ENCODE measurements at regions not wholly inside any gene's neighbourhood (a gene's known extent, or its start where the extent isn't known, plus 50 kb on each side); places are given as distances from the start of the nearest gene placed in this dataset.

GRCh38 chr15:39273717-39274411 lies 307.0 kb upstream of the THBS1 start (continued):
- TF ChIP-seq, protein P1, sequence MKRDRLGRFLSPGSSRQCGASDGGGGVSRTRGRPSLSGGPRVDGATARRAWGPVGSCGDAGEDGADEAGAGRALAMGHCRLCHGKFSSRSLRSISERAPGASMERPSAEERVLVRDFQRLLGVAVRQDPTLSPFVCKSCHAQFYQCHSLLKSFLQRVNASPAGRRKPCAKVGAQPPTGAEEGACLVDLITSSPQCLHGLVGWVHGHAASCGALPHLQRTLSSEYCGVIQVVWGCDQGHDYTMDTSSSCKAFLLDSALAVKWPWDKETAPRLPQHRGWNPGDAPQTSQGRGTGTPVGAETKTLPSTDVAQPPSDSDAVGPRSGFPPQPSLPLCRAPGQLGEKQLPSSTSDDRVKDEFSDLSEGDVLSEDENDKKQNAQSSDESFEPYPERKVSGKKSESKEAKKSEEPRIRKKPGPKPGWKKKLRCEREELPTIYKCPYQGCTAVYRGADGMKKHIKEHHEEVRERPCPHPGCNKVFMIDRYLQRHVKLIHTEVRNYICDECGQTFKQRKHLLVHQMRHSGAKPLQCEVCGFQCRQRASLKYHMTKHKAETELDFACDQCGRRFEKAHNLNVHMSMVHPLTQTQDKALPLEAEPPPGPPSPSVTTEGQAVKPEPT (CRISPR knock-in tag; IDR thresholded peaks at IDR 0.05; ENCODE audit: low read depth) = no peak
- TF ChIP-seq ZNF34 (CRISPR knock-in tag; IDR thresholded peaks at IDR 0.05; ENCODE audit: borderline replicate concordance) (no peak), AHR (CRISPR knock-in tag; IDR thresholded peaks at IDR 0.05) (no peak), TSC22D2 (CRISPR knock-in tag; IDR thresholded peaks at IDR 0.05; ENCODE audit: borderline replicate concordance) (no peak), ZNF292 (CRISPR knock-in tag; IDR thresholded peaks at IDR 0.05; ENCODE audit: borderline replicate concordance, low read depth) (peak; percentile 62; the same call in 1 of the 2 replicates), ELF3 (CRISPR knock-in tag; IDR thresholded peaks at IDR 0.05) (peak; percentile 52), SNAI1 (CRISPR knock-in tag; IDR thresholded peaks at IDR 0.05; ENCODE audit: borderline replicate concordance) (no peak), ZNF83 (CRISPR knock-in tag; IDR thresholded peaks at IDR 0.05; ENCODE audit: borderline replicate concordance) (no peak), ZFP41 (CRISPR knock-in tag; IDR thresholded peaks at IDR 0.05; ENCODE audit: borderline replicate concordance) (no peak), JDP2 (CRISPR knock-in tag; IDR thresholded peaks at IDR 0.05; ENCODE audit: borderline replicate concordance) (no peak; the same call in 1 of the 2 replicates), TEAD2 (CRISPR knock-in tag; IDR thresholded peaks at IDR 0.05) (no peak), GATA4 (IDR thresholded peaks at IDR 0.05; ENCODE audit: borderline replicate concordance, low read depth) (peak; percentile 95; the same call in 1 of the 2 replicates), IRF2 (CRISPR knock-in tag; IDR thresholded peaks at IDR 0.05) (no peak; the same call in 1 of the 2 replicates), MIXL1 (CRISPR knock-in tag; IDR thresholded peaks at IDR 0.05) (no peak; the same call in 1 of the 2 replicates), HDAC2 (CRISPR knock-in tag; IDR thresholded peaks at IDR 0.05) (peak; percentile 85), NFYB (CRISPR knock-in tag; IDR thresholded peaks at IDR 0.05) (no peak), ZFP37 (CRISPR knock-in tag; IDR thresholded peaks at IDR 0.05; ENCODE audit: borderline replicate concordance) (no peak), NFYC (CRISPR knock-in tag; IDR thresholded peaks at IDR 0.05) (no peak), PAWR (CRISPR knock-in tag; IDR thresholded peaks at IDR 0.05; ENCODE audit: borderline replicate concordance) (no peak), ZNF75D (CRISPR knock-in tag; IDR thresholded peaks at IDR 0.05; ENCODE audit: borderline replicate concordance) (no peak), DNMT3B (CRISPR knock-in tag; conservative IDR thresholded peaks at IDR 0.05) (no peak; the same call in 1 of the 2 replicates), ZNF354B (CRISPR knock-in tag; IDR thresholded peaks at IDR 0.05) (no peak), HOMEZ (CRISPR knock-in tag; IDR thresholded peaks at IDR 0.05; ENCODE audit: low read depth) (peak; percentile 37; the same call in 1 of the 2 replicates), ZBTB14 (CRISPR knock-in tag; IDR thresholded peaks at IDR 0.05) (no peak)
- TF ChIP-seq, protein P2, sequence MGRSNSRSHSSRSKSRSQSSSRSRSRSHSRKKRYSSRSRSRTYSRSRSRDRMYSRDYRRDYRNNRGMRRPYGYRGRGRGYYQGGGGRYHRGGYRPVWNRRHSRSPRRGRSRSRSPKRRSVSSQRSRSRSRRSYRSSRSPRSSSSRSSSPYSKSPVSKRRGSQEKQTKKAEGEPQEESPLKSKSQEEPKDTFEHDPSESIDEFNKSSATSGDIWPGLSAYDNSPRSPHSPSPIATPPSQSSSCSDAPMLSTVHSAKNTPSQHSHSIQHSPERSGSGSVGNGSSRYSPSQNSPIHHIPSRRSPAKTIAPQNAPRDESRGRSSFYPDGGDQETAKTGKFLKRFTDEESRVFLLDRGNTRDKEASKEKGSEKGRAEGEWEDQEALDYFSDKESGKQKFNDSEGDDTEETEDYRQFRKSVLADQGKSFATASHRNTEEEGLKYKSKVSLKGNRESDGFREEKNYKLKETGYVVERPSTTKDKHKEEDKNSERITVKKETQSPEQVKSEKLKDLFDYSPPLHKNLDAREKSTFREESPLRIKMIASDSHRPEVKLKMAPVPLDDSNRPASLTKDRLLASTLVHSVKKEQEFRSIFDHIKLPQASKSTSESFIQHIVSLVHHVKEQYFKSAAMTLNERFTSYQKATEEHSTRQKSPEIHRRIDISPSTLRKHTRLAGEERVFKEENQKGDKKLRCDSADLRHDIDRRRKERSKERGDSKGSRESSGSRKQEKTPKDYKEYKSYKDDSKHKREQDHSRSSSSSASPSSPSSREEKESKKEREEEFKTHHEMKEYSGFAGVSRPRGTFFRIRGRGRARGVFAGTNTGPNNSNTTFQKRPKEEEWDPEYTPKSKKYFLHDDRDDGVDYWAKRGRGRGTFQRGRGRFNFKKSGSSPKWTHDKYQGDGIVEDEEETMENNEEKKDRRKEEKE (IDR thresholded peaks at IDR 0.05) = no peak
